Left ventricle myocardium inferior (tissue), 1 donor: ENCODE measurements at regions not wholly inside any gene's neighbourhood (a gene's known extent, or its start where the extent isn't known, plus 50 kb on each side); places are given as distances from the start of the nearest gene placed in this dataset.

ENCODE experiments used
- DNase-seq: peaks from one replicate; pipeline ENCODE4 v3.0.0-alpha.2; 2020
- H3K27ac ChIP-seq: fragments of 200-600 bp; replicated peaks from 2 replicates; pipeline ENCODE4 v1.8.0; 2021
- H3K27me3 ChIP-seq: fragments of 200-600 bp; 2 replicates; pipeline ENCODE4 v1.8.0; 2021; ENCODE audit warnings: low read depth
- H3K36me3 ChIP-seq: fragments of 200-600 bp; 2 replicates; pipeline ENCODE4 v1.8.0; 2021
- H3K4me1 ChIP-seq: fragments of 200-600 bp; 2 replicates; pipeline ENCODE4 v1.8.0; 2021
- H3K4me3 ChIP-seq: fragments of 200-600 bp; 2 replicates; pipeline ENCODE4 v1.8.0; 2021; ENCODE audit warnings: mild to moderate bottlenecking, moderate library complexity
- H3K9me3 ChIP-seq: fragments of 200-600 bp; replicated peaks from 2 replicates; pipeline ENCODE4 v1.8.0; 2021
- intact Hi-C: fragments of 100-400 bp; cut with micrococcal nuclease; formaldehyde crosslinking; loops from one replicate; pipeline ENCODE4 v1.11.0; 2022
- TF ChIP-seq, protein P1 (sequence below): fragments of 200-600 bp; IDR thresholded peaks from 2 replicates; pipeline ENCODE4 v1.8.0; 2021; ENCODE audit warnings: antibody characterized with exemption, mild to moderate bottlenecking, borderline replicate concordance
- donor health status: DM: no; HTN: yes; CAD: no; lungs with severe emphysema.

DNA sequence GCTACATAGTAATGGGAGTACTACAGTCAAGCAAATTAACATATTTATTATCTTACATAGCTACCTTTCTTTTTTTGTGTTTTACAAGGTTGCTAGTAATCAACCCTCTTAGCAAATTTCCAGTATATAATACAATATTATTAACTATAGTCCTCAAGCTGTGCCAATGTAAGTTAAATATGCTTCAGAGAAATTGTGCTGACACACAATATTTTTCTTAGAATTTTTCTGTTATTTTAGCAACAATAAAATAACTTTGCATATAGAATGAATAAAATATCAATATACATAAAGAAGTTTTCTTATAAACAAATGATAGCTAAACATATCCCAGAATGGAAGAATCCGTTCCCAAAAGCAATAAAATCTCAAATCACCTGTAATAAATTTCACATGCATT, 1605.1 kb downstream of the REEP3 start:
- H3K27ac ChIP-seq: no peak overlapping the region
- no peaks in the 10 kb centered on the region for H3K36me3 ChIP-seq
- H3K4me1 ChIP-seq: no peaks in the 10 kb centered on the region
- no peaks in the 10 kb centered on the region for H3K27me3 ChIP-seq
- intact Hi-C loops: no loop called here
- H3K4me3 ChIP-seq: no peak overlapping the region
- TF ChIP-seq, protein P1, sequence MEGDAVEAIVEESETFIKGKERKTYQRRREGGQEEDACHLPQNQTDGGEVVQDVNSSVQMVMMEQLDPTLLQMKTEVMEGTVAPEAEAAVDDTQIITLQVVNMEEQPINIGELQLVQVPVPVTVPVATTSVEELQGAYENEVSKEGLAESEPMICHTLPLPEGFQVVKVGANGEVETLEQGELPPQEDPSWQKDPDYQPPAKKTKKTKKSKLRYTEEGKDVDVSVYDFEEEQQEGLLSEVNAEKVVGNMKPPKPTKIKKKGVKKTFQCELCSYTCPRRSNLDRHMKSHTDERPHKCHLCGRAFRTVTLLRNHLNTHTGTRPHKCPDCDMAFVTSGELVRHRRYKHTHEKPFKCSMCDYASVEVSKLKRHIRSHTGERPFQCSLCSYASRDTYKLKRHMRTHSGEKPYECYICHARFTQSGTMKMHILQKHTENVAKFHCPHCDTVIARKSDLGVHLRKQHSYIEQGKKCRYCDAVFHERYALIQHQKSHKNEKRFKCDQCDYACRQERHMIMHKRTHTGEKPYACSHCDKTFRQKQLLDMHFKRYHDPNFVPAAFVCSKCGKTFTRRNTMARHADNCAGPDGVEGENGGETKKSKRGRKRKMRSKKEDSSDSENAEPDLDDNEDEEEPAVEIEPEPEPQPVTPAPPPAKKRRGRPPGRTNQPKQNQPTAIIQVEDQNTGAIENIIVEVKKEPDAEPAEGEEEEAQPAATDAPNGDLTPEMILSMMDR: no peak
- no peaks in the 10 kb centered on the region for H3K9me3 ChIP-seq
- DNase-seq: no peak

DNA sequence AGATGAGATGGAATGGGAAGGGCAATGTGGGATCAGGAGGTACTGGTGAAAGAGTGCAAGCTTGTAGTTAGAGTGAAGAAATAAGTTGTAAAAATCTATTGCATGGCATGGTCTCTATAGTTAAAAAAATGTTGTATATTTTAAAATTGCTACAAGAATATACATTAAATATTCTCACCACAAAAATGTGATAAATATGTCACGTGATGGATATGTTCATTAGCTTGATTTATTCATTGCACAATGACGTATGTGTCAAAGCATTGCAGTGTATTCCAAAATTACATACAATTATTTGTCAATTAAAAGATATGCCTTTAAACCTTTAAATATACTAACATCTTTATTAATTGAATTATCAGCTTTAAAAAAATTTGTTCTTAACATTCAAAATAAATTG, 1607.1 kb downstream of the REEP3 start:
- Histone ChIP-seq H3K4me3 (no peak overlapping the region), H3K36me3 (no peaks in the 10 kb centered on the region), H3K27me3 (no peaks in the 10 kb centered on the region), H3K4me1 (no peaks in the 10 kb centered on the region), H3K9me3 (no peaks in the 10 kb centered on the region), H3K27ac (no peak overlapping the region)
- TF ChIP-seq, protein P1: no peak
- intact Hi-C loops: no loop called here
- DNase-seq: no peak

DNA sequence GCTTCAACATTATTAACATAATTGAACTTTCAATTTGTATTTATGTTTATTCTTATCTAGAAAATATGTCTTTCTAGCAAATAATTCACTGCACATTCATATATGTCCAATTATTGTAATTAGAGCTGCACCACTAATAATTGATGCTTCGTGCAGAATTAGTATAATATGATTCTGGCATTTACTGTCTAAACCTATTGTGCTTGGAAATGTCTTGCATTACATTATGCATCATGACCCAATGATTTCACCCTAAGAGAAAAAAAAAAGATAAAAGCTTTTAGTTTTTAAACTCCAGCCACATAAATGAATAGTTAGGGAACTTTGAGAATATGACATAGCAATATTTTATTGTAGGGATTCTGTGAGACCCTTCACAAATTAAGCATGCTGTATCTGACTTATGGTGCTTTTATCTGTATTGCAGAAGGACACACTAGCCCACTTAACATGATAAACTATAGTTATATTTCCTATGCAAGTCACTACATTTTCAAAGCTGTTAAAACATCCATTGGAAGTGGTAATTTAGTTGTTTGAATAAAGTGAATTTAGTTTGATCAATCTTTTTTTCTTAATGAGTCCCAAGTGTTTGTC, 1609.1 kb downstream of the REEP3 start:
- Histone ChIP-seq H3K27ac (no peak overlapping the region), H3K36me3 (no peaks in the 10 kb centered on the region), H3K27me3 (no peaks in the 10 kb centered on the region), H3K4me1 (no peaks in the 10 kb centered on the region), H3K9me3 (no peaks in the 10 kb centered on the region), H3K4me3 (no peak overlapping the region)
- DNase-seq: no peak
- intact Hi-C loops: no loop called here
- TF ChIP-seq, protein P1: no peak

DNA sequence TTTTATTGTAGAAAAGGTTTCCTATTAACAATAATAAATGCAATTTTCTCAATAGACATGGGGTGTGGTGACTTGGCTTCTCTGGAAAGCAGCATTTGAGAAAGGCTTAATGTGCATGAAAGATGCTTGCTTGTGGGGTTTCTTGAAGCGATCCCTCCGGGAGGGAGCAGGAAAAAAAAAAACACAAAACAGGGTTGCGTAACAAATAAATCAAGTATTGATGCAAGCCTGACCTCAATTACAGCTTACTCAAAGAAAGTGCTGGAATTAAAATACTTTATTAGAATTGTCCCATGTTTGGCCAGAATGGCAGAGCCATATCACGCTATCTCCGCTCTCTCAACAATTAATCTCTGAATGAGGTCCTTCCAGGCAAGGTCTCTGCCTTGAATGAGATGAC, 1612.5 kb downstream of the REEP3 start:
- Histone ChIP-seq H3K4me1 (no peaks in the 10 kb centered on the region), H3K36me3 (no peaks in the 10 kb centered on the region), H3K4me3 (no peak overlapping the region), H3K27me3 (no peaks in the 10 kb centered on the region), H3K9me3 (no peaks in the 10 kb centered on the region), H3K27ac (no peak overlapping the region)
- no peak for DNase-seq
- intact Hi-C loops: no loop called here
- TF ChIP-seq, protein P1: no peak

DNA sequence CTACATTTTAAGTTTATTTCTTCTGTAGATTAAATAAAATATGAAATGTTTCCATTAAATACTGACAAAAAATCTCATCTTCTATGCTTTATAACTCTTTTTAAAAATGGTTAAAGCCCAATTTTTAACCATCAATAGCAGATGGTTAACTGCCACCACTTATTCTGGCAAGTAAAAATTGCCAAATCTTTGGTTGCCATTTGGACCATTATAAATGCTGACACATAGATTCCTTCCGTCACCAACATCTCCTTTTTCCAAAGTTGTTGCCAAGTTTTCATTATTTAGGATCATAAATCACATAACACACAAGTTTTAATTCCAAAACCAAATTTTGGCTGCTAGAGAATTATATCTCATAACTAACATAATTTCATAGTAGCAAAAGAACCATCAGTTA, 1614.3 kb downstream of the REEP3 start:
- no peaks in the 10 kb centered on the region for H3K9me3 ChIP-seq

More for the DNA sequence above, 1614.3 kb downstream of the REEP3 start:
- no peaks in the 10 kb centered on the region for H3K4me1 ChIP-seq
- H3K4me3 ChIP-seq: no peak overlapping the region
- TF ChIP-seq, protein P1: no peak
- H3K27ac ChIP-seq: no peak overlapping the region
- H3K27me3 ChIP-seq: no peaks in the 10 kb centered on the region
- no peak for DNase-seq
- intact Hi-C loops: no loop called here
- no peaks in the 10 kb centered on the region for H3K36me3 ChIP-seq
